ENCODE measurements at regions not wholly inside any gene's neighbourhood (a gene's known extent, or its start where the extent isn't known, plus 50 kb on each side); places are given as distances from the start of the nearest gene placed in this dataset.

GRCh38 chr1:187079330-187079729 lies 250.6 kb downstream of the PLA2G4A start:
- TF ChIP-seq CTCF (IDR thresholded peaks at IDR 0.05; ENCODE audit: extremely low read depth, low read depth, low read length), result no peak
- Histone ChIP-seq H3K4me3 (ENCODE audit: insufficient read depth, low read length) (no peak overlapping the region), H3K27ac (ENCODE audit: low read depth, low read length) (no peak overlapping the region), H3K79me2 (ENCODE audit: insufficient read depth, low read length) (no peaks in the 10 kb centered on the region), H4K20me1 (ENCODE audit: insufficient read depth, low read length) (no peaks in the 10 kb centered on the region), H3K36me3 (ENCODE audit: insufficient read depth, low read length) (no peaks in the 10 kb centered on the region), H3K4me1 (ENCODE audit: insufficient read depth, low read length) (no peaks in the 10 kb centered on the region), H3K9me3 (ENCODE audit: low read depth, low read length) (no peaks in the 10 kb centered on the region), H3K27me3 (ENCODE audit: insufficient read depth, low read length) (no peaks in the 10 kb centered on the region), H3K4me2 (ENCODE audit: insufficient read depth, low read length) (no peak overlapping the region), H2AFZ (ENCODE audit: low read length) (no peak overlapping the region)
- no peak for DNase-seq (ENCODE audit: insufficient read length, low spot score, missing footprints)

- no peak for TF ChIP-seq CTCF (IDR thresholded peaks at IDR 0.05; ENCODE audit: extremely low read depth, low read depth, low read length)
- no peaks in the 10 kb centered on the region for H3K79me2 ChIP-seq (ENCODE audit: insufficient read depth, low read length)
- no peaks in the 10 kb centered on the region for H3K9me3 ChIP-seq (ENCODE audit: low read depth, low read length)
- no peaks in the 10 kb centered on the region for H3K4me1 ChIP-seq (ENCODE audit: insufficient read depth, low read length)
- H3K27ac ChIP-seq (ENCODE audit: low read depth, low read length), result no peak overlapping the region
- H3K4me2 ChIP-seq (ENCODE audit: insufficient read depth, low read length), result no peak overlapping the region
- H4K20me1 ChIP-seq (ENCODE audit: insufficient read depth, low read length), result no peaks in the 10 kb centered on the region
- no peaks in the 10 kb centered on the region for H3K27me3 ChIP-seq (ENCODE audit: insufficient read depth, low read length)
- H2AFZ ChIP-seq (ENCODE audit: low read length), result no peak overlapping the region
- no peaks in the 10 kb centered on the region for H3K36me3 ChIP-seq (ENCODE audit: insufficient read depth, low read length)
- H3K4me3 ChIP-seq (ENCODE audit: insufficient read depth, low read length), result no peak overlapping the region
- DNase-seq (ENCODE audit: insufficient read length, low spot score, missing footprints), result no peak
These were observed 262.9 kb downstream of the PLA2G4A start for GRCh38 chr1:187091666-187092065.

- Histone ChIP-seq H3K27ac (ENCODE audit: low read depth, low read length) (no peak overlapping the region), H4K20me1 (ENCODE audit: insufficient read depth, low read length) (no peaks in the 10 kb centered on the region), H3K4me2 (ENCODE audit: insufficient read depth, low read length) (no peak overlapping the region), H2AFZ (ENCODE audit: low read length) (no peak overlapping the region), H3K36me3 (ENCODE audit: insufficient read depth, low read length) (no peaks in the 10 kb centered on the region), H3K4me3 (ENCODE audit: insufficient read depth, low read length) (no peak overlapping the region), H3K4me1 (ENCODE audit: insufficient read depth, low read length) (no peaks in the 10 kb centered on the region), H3K27me3 (ENCODE audit: insufficient read depth, low read length) (no peaks in the 10 kb centered on the region), H3K9me3 (ENCODE audit: low read depth, low read length) (no peaks in the 10 kb centered on the region), H3K79me2 (ENCODE audit: insufficient read depth, low read length) (no peaks in the 10 kb centered on the region)
- no peak for TF ChIP-seq CTCF (IDR thresholded peaks at IDR 0.05; ENCODE audit: extremely low read depth, low read depth, low read length)
- no peak for DNase-seq (ENCODE audit: insufficient read length, low spot score, missing footprints)
These were observed 263.4 kb downstream of the PLA2G4A start for GRCh38 chr1:187092104-187092503.

- Histone ChIP-seq H3K79me2 (ENCODE audit: insufficient read depth, low read length) (no peaks in the 10 kb centered on the region), H3K9me3 (ENCODE audit: low read depth, low read length) (no peaks in the 10 kb centered on the region), H3K36me3 (ENCODE audit: insufficient read depth, low read length) (no peaks in the 10 kb centered on the region), H3K4me1 (ENCODE audit: insufficient read depth, low read length) (no peaks in the 10 kb centered on the region), H3K4me3 (ENCODE audit: insufficient read depth, low read length) (no peak overlapping the region), H2AFZ (ENCODE audit: low read length) (no peak overlapping the region), H3K27me3 (ENCODE audit: insufficient read depth, low read length) (no peaks in the 10 kb centered on the region), H3K4me2 (ENCODE audit: insufficient read depth, low read length) (no peak overlapping the region), H4K20me1 (ENCODE audit: insufficient read depth, low read length) (no peaks in the 10 kb centered on the region), H3K27ac (ENCODE audit: low read depth, low read length) (no peak overlapping the region)
- no peak for DNase-seq (ENCODE audit: insufficient read length, low spot score, missing footprints)
- TF ChIP-seq CTCF (IDR thresholded peaks at IDR 0.05; ENCODE audit: extremely low read depth, low read depth, low read length), result no peak
These were observed 267.9 kb downstream of the PLA2G4A start for GRCh38 chr1:187096689-187097088.
